Peyer's patch (tissue), 4 donors: ENCODE measurements at regions not wholly inside any gene's neighbourhood (a gene's known extent, or its start where the extent isn't known, plus 50 kb on each side); places are given as distances from the start of the nearest gene placed in this dataset.

Source experiments
- POLR2A ChIP-seq, 2 donors: fragments of 450-650 bp; IDR thresholded peaks; one replicate each; pipeline ENCODE4 v1.5.1; 2017; ENCODE audit warnings: antibody characterized with exemption in 2 of 2, mild to moderate bottlenecking in 2 of 2, moderate library complexity in 2 of 2
- TF ChIP-seq, protein P1 (sequence below), 6 experiments: fragments of 450-650 bp in 4 of 6; fragments of 200-600 bp in 2 of 6; sonication (generic) in 1 of 6; IDR thresholded peaks; one replicate each; pipeline ENCODE4 v1.5.1; 2017 to 2019; ENCODE audit warnings: antibody characterized with exemption in 6 of 6, mild to moderate bottlenecking in 3 of 6, moderate library complexity in 1 of 6

DNA sequence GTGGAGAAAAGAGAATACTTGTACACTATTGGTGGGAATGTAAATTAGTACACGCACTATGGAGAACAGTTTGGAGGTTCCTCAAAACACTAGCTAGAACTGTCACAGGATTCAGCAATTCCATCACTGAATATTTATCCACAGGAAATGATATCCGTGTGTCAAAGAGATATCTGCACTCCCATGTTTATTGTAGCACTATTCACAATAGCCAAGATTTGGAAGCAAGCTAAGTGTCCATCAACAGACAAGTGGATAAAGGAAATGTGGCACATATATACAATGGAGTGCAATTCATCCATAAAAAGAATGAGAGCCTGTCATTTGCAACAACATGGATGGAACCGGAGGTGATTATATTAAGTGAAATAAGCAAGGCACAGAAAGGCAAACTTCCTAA is 428.5 kb downstream of the CCDC91 start:
- TF ChIP-seq, protein P1, sequence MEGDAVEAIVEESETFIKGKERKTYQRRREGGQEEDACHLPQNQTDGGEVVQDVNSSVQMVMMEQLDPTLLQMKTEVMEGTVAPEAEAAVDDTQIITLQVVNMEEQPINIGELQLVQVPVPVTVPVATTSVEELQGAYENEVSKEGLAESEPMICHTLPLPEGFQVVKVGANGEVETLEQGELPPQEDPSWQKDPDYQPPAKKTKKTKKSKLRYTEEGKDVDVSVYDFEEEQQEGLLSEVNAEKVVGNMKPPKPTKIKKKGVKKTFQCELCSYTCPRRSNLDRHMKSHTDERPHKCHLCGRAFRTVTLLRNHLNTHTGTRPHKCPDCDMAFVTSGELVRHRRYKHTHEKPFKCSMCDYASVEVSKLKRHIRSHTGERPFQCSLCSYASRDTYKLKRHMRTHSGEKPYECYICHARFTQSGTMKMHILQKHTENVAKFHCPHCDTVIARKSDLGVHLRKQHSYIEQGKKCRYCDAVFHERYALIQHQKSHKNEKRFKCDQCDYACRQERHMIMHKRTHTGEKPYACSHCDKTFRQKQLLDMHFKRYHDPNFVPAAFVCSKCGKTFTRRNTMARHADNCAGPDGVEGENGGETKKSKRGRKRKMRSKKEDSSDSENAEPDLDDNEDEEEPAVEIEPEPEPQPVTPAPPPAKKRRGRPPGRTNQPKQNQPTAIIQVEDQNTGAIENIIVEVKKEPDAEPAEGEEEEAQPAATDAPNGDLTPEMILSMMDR (IDR thresholded peaks at IDR 0.05), result no peak
- TF ChIP-seq POLR2A (IDR thresholded peaks at IDR 0.05), result no peak
